Osteoblast (primary cell): ENCODE measurements at regions not wholly inside any gene's neighbourhood (a gene's known extent, or its start where the extent isn't known, plus 50 kb on each side); places are given as distances from the start of the nearest gene placed in this dataset.

Experiments used
- DNase-seq: peaks from one replicate; pipeline ENCODE4 v3.0.0; 2011; ENCODE audit warnings: low spot score, mixed read lengths; ENCODE audit not compliant: insufficient read length; ENCODE audit errors: missing footprints
- H2AFZ ChIP-seq: 2 replicates; pipeline ENCODE4 v1.6.0; 2011; ENCODE audit warnings: mild to moderate bottlenecking, low read length
- H3K27ac ChIP-seq: 2 replicates; pipeline ENCODE4 v1.5.1; 2011; ENCODE audit warnings: mild to moderate bottlenecking, low read depth, low read length, moderate library complexity
- H3K27me3 ChIP-seq: 2 replicates; pipeline ENCODE4 v1.6.0; 2012; ENCODE audit warnings: mild to moderate bottlenecking, control low read depth, inconsistent platforms, low read length, moderate library complexity; ENCODE audit not compliant: insufficient read depth
- H3K36me3 ChIP-seq: 2 replicates; pipeline ENCODE4 v1.5.1; 2011; ENCODE audit warnings: mild to moderate bottlenecking, low read length, control low read depth, moderate library complexity; ENCODE audit not compliant: insufficient read depth
- H3K4me1 ChIP-seq: 2 replicates; pipeline ENCODE4 v1.5.1; 2011; ENCODE audit warnings: mild to moderate bottlenecking, low read length, control low read depth, moderate library complexity; ENCODE audit not compliant: insufficient read depth
- H3K4me2 ChIP-seq: 2 replicates; pipeline ENCODE4 v1.6.0; 2011; ENCODE audit warnings: mild to moderate bottlenecking, low read length; ENCODE audit not compliant: insufficient read depth
- H3K4me3 ChIP-seq: fragments of 200-600 bp; sonication (generic); 3 replicates; pipeline ENCODE4 v1.5.1; 2012; ENCODE audit warnings: mild to moderate bottlenecking, low read length, inconsistent platforms; ENCODE audit not compliant: insufficient read depth
- H3K79me2 ChIP-seq: 2 replicates; pipeline ENCODE4 v1.6.0; 2012; ENCODE audit warnings: mild to moderate bottlenecking, low read length, control low read depth, inconsistent platforms; ENCODE audit not compliant: insufficient read depth
- H3K9me3 ChIP-seq: 2 replicates; pipeline ENCODE4 v1.5.1; 2011; ENCODE audit warnings: low read depth, low read length, control low read depth
- H4K20me1 ChIP-seq: 2 replicates; pipeline ENCODE4 v1.6.0; 2012; ENCODE audit warnings: mild to moderate bottlenecking, low read length, control low read depth; ENCODE audit not compliant: insufficient read depth
- TF ChIP-seq, protein P1 (sequence below): IDR thresholded peaks from 2 replicates; pipeline ENCODE4 v1.5.1; 2011; ENCODE audit warnings: mild to moderate bottlenecking, low read depth, low read length, moderate library complexity; ENCODE audit errors: extremely low read depth

DNA sequence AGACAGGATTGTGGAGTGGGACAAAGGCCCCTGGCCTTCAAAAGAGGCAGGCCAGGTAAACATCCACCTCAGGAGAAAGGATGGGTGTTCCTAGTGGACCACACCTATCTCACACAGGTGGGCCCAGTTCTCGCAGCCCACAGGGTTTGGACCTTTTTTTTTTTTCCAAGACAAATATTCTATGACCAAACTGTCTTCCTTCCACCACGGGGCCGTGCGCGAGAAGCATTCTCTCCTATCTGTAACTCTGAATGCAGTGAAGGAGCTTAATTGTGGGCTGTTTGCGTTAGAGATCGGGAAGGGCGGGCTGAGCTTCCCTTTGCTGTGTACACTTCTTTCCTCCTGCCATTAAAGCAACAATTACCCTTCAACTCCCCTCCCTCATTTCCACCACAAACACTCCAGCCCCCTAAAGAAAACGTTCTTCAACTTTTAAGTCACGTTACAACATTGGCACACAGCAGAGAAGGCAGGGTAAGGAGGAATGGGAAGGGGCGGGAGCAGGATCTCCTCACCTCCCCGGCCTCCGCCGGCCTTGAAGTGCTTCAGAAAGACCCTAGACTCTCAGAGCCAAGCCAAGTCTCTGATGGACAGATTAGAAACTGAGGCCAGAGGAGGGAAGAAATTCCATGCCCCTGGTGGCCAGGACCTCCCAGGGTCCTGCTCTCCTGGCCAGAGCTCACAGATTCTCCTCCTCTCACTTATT, 238.4 kb downstream of the BUD13 start:
- H3K36me3 ChIP-seq = no peaks in the 10 kb centered on the region
- H3K27ac ChIP-seq = no peak overlapping the region
- H4K20me1 ChIP-seq = no peaks in the 10 kb centered on the region
- no peak overlapping the region for H2AFZ ChIP-seq
- H3K27me3 ChIP-seq = peaks cover 2% of the 10 kb centered on the region
- H3K9me3 ChIP-seq = no peaks in the 10 kb centered on the region
- DNase-seq = peak; percentile 31
- no peaks in the 10 kb centered on the region for H3K4me1 ChIP-seq
- TF ChIP-seq, protein P1, sequence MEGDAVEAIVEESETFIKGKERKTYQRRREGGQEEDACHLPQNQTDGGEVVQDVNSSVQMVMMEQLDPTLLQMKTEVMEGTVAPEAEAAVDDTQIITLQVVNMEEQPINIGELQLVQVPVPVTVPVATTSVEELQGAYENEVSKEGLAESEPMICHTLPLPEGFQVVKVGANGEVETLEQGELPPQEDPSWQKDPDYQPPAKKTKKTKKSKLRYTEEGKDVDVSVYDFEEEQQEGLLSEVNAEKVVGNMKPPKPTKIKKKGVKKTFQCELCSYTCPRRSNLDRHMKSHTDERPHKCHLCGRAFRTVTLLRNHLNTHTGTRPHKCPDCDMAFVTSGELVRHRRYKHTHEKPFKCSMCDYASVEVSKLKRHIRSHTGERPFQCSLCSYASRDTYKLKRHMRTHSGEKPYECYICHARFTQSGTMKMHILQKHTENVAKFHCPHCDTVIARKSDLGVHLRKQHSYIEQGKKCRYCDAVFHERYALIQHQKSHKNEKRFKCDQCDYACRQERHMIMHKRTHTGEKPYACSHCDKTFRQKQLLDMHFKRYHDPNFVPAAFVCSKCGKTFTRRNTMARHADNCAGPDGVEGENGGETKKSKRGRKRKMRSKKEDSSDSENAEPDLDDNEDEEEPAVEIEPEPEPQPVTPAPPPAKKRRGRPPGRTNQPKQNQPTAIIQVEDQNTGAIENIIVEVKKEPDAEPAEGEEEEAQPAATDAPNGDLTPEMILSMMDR = no peak
- no peak overlapping the region for H3K4me2 ChIP-seq
- H3K4me3 ChIP-seq = no peak overlapping the region
- H3K79me2 ChIP-seq = no peaks in the 10 kb centered on the region

DNA sequence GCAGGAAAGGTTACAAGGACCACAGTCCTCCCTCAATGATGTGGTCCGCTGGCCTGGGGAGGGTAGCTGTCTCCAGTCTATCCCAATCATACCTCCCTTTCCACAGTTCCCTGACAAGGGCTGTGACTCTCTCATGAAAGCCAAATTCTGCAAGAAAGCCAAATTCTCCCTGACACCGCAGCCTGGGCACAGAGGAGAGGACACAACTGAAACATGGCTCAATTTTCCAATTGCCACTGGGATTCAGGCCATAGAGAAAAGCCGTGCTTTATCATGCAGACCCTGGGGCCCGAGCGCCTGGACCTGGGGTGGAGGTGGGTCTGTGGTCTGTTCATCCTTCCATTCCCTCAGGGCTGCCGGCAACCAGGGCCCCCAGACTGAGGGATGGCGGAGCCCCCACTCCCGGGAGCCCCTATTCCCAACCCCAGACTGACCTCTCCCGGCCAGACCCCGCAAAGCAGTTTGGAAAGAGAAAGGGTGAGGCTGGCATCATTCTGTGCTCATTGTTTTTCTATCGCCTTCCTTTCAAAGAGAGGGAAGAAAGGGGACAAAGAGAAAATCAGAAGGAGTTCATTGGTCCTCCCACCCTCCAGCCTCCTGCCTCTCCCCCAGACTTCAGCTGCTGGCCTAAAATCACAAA, 239.5 kb downstream of the BUD13 start:
- H3K4me3 ChIP-seq = no peak overlapping the region
- no peak overlapping the region for H3K4me2 ChIP-seq
- peak; percentile 29 for DNase-seq

DNA sequence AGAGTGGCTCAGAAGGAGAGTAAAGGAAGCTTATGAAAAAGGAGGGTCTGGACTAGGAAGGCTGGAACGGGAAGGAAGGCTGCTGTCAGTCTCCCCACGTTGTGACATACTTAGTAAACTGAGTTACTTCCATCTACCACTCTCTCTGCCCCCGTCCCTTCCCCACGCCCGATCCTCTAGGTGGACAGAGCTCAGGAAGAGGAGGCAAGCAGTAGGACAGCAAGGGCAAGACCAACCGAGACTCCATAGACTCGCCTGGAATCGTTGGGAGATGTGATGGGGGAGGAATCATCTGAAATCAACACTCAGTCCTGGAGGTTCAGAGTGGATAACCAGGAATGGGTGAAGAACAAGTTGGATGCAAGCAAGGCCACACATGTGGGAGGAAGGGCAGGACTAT, 240.7 kb downstream of the BUD13 start:
- Histone ChIP-seq H3K27me3 (peaks cover 2% of the 10 kb centered on the region), H4K20me1 (no peaks in the 10 kb centered on the region), H3K27ac (no peak overlapping the region), H2AFZ (no peak overlapping the region), H3K4me2 (no peak overlapping the region), H3K4me1 (no peaks in the 10 kb centered on the region), H3K4me3 (no peak overlapping the region), H3K79me2 (no peaks in the 10 kb centered on the region), H3K36me3 (no peaks in the 10 kb centered on the region), H3K9me3 (no peaks in the 10 kb centered on the region)
- DNase-seq = no peak
- TF ChIP-seq, protein P1 = no peak

More for the DNA sequence above, 239.5 kb downstream of the BUD13 start:
- Histone ChIP-seq H2AFZ (no peak overlapping the region), H3K79me2 (no peaks in the 10 kb centered on the region), H3K4me1 (no peaks in the 10 kb centered on the region), H3K9me3 (no peaks in the 10 kb centered on the region), H4K20me1 (no peaks in the 10 kb centered on the region), H3K27ac (no peak overlapping the region), H3K27me3 (peaks cover 2% of the 10 kb centered on the region), H3K36me3 (no peaks in the 10 kb centered on the region)
- TF ChIP-seq, protein P1 = no peak

DNA sequence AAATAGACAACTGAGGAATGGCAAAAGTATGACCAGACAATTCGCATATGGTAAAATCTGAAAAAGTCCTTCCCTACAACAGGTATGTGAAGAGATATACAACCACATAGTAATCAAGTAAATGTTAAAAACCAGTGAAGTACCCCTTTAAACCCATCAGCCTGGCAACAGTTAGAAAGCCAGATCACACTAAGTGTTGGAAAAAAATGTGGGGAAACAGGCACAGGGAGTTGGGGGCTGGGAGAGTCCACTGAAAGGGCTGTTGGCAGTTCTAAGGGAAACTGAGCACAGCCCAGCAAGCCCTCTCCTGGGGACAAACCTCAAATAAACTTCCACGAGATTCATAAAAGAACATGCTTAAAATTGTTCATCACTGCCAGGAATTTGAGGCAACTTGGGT, 242.1 kb downstream of the BUD13 start:
- H3K27me3 ChIP-seq = peaks cover 2% of the 10 kb centered on the region
- H3K79me2 ChIP-seq = no peaks in the 10 kb centered on the region
- no peak for DNase-seq
- no peak overlapping the region for H3K27ac ChIP-seq
- H3K36me3 ChIP-seq = no peaks in the 10 kb centered on the region
- H3K4me2 ChIP-seq = no peak overlapping the region
- no peaks in the 10 kb centered on the region for H3K4me1 ChIP-seq
- TF ChIP-seq, protein P1 = no peak
- H3K4me3 ChIP-seq = no peak overlapping the region
- H2AFZ ChIP-seq = no peak overlapping the region
- no peaks in the 10 kb centered on the region for H4K20me1 ChIP-seq
- H3K9me3 ChIP-seq = no peaks in the 10 kb centered on the region
